Sigmoid colon (tissue), 6 donors: ENCODE measurements at regions not wholly inside any gene's neighbourhood (a gene's known extent, or its start where the extent isn't known, plus 50 kb on each side); places are given as distances from the start of the nearest gene placed in this dataset.

Experiments used
- DNase-seq: peaks from one replicate; pipeline ENCODE4 v3.0.0-alpha.2; 2019
- H3K27ac ChIP-seq, 4 donors: fragments of 200-600 bp; sonication (generic); one replicate each; pipeline ENCODE4 v1.5.1; 2016 to 2019; ENCODE audit warnings: mild to moderate bottlenecking in 1 of 4
- H3K27me3 ChIP-seq, 3 donors: fragments of 200-600 bp; sonication (generic); one replicate each; pipeline ENCODE4 v1.5.1; 2019; ENCODE audit warnings: mild to moderate bottlenecking in 1 of 3
- H3K36me3 ChIP-seq, 4 donors: fragments of 200-600 bp; sonication (generic); one replicate each; pipeline ENCODE4 v1.5.1; 2016 to 2019
- H3K4me1 ChIP-seq, 4 donors: fragments of 200-600 bp; sonication (generic); one replicate each; pipeline ENCODE4 v1.5.1; 2017 to 2019
- H3K4me3 ChIP-seq, 4 donors: fragments of 200-600 bp; sonication (generic); one replicate each; pipeline ENCODE4 v1.5.1; 2017 to 2019; ENCODE audit warnings: mild to moderate bottlenecking in 2 of 4, moderate library complexity in 1 of 4
- H3K9me3 ChIP-seq, 4 donors: fragments of 200-600 bp in 3 of 4; sonication (generic) in 3 of 4; one replicate each; pipeline versions ENCODE4 v1.5.1 to v1.6.1; 2013 to 2019
- EP300 ChIP-seq, 4 donors: sonication (generic); formaldehyde crosslinking; IDR thresholded peaks; one replicate each; pipeline ENCODE4 v1.6.1; 2017; ENCODE audit warnings: antibody characterized with exemption in 4 of 4
- POLR2A ChIP-seq, 2 donors: fragments of 450-650 bp; IDR thresholded peaks; one replicate each; pipeline ENCODE4 v1.6.1; 2016; ENCODE audit warnings: antibody characterized with exemption in 2 of 2, mild to moderate bottlenecking in 2 of 2, moderate library complexity in 2 of 2
- POLR2AphosphoS5 ChIP-seq, 4 donors: sonication (generic); formaldehyde crosslinking; IDR thresholded peaks; one replicate each; pipeline ENCODE4 v1.6.1; 2017; ENCODE audit warnings: antibody characterized with exemption in 4 of 4
- WGBS, 2 donors: extraction: QIAGEN DNeasy Blood & Tissue Kit; methylation state at CpG; one replicate each; pipeline ENCODE4 v1.1.7; 2013; 5-methylcytosine and 5-hydroxymethylcytosine counted together
- intact Hi-C: fragments of 100-400 bp; cut with DNase I; formaldehyde crosslinking; loops from one replicate; pipeline ENCODE4 v1.15.1; 2023
- TF ChIP-seq, protein P1 (sequence below), 4 experiments: fragments of 450-650 bp in 3 of 4; fragments of 200-600 bp in 1 of 4; IDR thresholded peaks; one replicate each; pipeline ENCODE4 v1.5.1; 2016 to 2019; ENCODE audit warnings: antibody characterized with exemption in 4 of 4, mild to moderate bottlenecking in 3 of 4, moderate library complexity in 2 of 4
- donor health status: healthy with polysubstance abuse.
- donor health status: healthy.

GRCh38 chr21:15932726-15933125 is 202.9 kb downstream of the USP25 start:
- no peak for TF ChIP-seq POLR2AphosphoS5 (IDR thresholded peaks at IDR 0.05)
- Histone ChIP-seq H3K9me3 (no peaks in the 10 kb centered on the region), H3K4me1 (no peaks in the 10 kb centered on the region), H3K27ac (no peak overlapping the region), H3K4me3 (no peak overlapping the region), H3K36me3 (no peaks in the 10 kb centered on the region), H3K27me3 (no peaks in the 10 kb centered on the region)
- WGBS, 2 donors = 77 to 79% methylated on average over 5 of the region's 5 CpGs
- intact Hi-C loops = no loop called here
- no peak for DNase-seq

GRCh38 chr21:15935530-15935929 is 205.7 kb downstream of the USP25 start:
- Histone ChIP-seq H3K4me1 (no peaks in the 10 kb centered on the region), H3K27me3 (no peaks in the 10 kb centered on the region), H3K9me3 (no peaks in the 10 kb centered on the region), H3K4me3 (no peak overlapping the region), H3K36me3 (no peaks in the 10 kb centered on the region), H3K27ac (no peak overlapping the region)
- 86 to 91% methylated on average over 1 of the region's 1 CpG for WGBS, 2 donors
- no peak for TF ChIP-seq POLR2AphosphoS5 (IDR thresholded peaks at IDR 0.05)
- TF ChIP-seq, protein P1, sequence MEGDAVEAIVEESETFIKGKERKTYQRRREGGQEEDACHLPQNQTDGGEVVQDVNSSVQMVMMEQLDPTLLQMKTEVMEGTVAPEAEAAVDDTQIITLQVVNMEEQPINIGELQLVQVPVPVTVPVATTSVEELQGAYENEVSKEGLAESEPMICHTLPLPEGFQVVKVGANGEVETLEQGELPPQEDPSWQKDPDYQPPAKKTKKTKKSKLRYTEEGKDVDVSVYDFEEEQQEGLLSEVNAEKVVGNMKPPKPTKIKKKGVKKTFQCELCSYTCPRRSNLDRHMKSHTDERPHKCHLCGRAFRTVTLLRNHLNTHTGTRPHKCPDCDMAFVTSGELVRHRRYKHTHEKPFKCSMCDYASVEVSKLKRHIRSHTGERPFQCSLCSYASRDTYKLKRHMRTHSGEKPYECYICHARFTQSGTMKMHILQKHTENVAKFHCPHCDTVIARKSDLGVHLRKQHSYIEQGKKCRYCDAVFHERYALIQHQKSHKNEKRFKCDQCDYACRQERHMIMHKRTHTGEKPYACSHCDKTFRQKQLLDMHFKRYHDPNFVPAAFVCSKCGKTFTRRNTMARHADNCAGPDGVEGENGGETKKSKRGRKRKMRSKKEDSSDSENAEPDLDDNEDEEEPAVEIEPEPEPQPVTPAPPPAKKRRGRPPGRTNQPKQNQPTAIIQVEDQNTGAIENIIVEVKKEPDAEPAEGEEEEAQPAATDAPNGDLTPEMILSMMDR (IDR thresholded peaks at IDR 0.05) = no peak
- TF ChIP-seq POLR2A (IDR thresholded peaks at IDR 0.05) = no peak
- TF ChIP-seq EP300 (IDR thresholded peaks at IDR 0.05) = no peak
- intact Hi-C loops = no loop called here
- no peak for DNase-seq

- intact Hi-C loops = no loop called here
- Histone ChIP-seq H3K4me3 (no peak overlapping the region), H3K27ac (no peak overlapping the region)
These were observed 213.4 kb downstream of the USP25 start for GRCh38 chr21:15943009-15943666.

GRCh38 chr21:15947677-15948076 is 217.9 kb downstream of the USP25 start:
- Histone ChIP-seq H3K9me3 (no peaks in the 10 kb centered on the region), H3K27me3 (no peaks in the 10 kb centered on the region), H3K4me3 (no peak overlapping the region), H3K36me3 (no peaks in the 10 kb centered on the region), H3K4me1 (no peaks in the 10 kb centered on the region), H3K27ac (no peak overlapping the region)
- WGBS, 2 donors = 22 to 54% methylated on average over 6 of the region's 6 CpGs
- intact Hi-C loops = no loop called here
- TF ChIP-seq POLR2AphosphoS5 (IDR thresholded peaks at IDR 0.05) (no peak), POLR2A (IDR thresholded peaks at IDR 0.05) (no peak), EP300 (IDR thresholded peaks at IDR 0.05) (no peak)
- TF ChIP-seq, protein P1 (IDR thresholded peaks at IDR 0.05) = no peak
- DNase-seq = no peak

More at GRCh38 chr21:15943009-15943666, 213.4 kb downstream of the USP25 start:
- no peak for DNase-seq
- TF ChIP-seq POLR2A (IDR thresholded peaks at IDR 0.05) (no peak), POLR2AphosphoS5 (IDR thresholded peaks at IDR 0.05) (no peak), EP300 (IDR thresholded peaks at IDR 0.05) (no peak)
- TF ChIP-seq, protein P1 (IDR thresholded peaks at IDR 0.05) = no peak
- no peaks in the 10 kb centered on the region for H3K36me3 ChIP-seq
- H3K4me1 ChIP-seq = no peaks in the 10 kb centered on the region
- 81 to 91% methylated on average over 4 of the region's 4 CpGs for WGBS, 2 donors
- no peaks in the 10 kb centered on the region for H3K9me3 ChIP-seq
- no peaks in the 10 kb centered on the region for H3K27me3 ChIP-seq

GRCh38 chr21:15953551-15954116 is 223.9 kb downstream of the USP25 start:
- TF ChIP-seq, protein P1 (IDR thresholded peaks at IDR 0.05) = no peak
- TF ChIP-seq POLR2AphosphoS5 (IDR thresholded peaks at IDR 0.05) = no peak
- TF ChIP-seq POLR2A (IDR thresholded peaks at IDR 0.05) = no peak
- no peak for TF ChIP-seq EP300 (IDR thresholded peaks at IDR 0.05)
- Histone ChIP-seq H3K9me3 (peaks cover 6 to 13% (median 7%) of the 10 kb centered on the region in 4 donors), H3K4me3 (no peak overlapping the region), H3K27ac (no peak overlapping the region), H3K4me1 (no peaks in the 10 kb centered on the region), H3K36me3 (no peaks in the 10 kb centered on the region), H3K27me3 (no peaks in the 10 kb centered on the region)
- no peak for DNase-seq
- intact Hi-C loops = no loop called here
- 96 to 99% methylated on average over 2 of the region's 2 CpGs for WGBS, 2 donors
